GM12878 (cell line): ENCODE measurements at regions not wholly inside any gene's neighbourhood (a gene's known extent, or its start where the extent isn't known, plus 50 kb on each side); places are given as distances from the start of the nearest gene placed in this dataset.

Source experiments
- ATAC-seq: fragments of 200-7000 bp; cut with Tn5 transposase; 3 replicates; pipeline ENCODE4 v1.9.1; 2020; ENCODE audit warnings: mild to moderate bottlenecking, moderate library complexity
- BruUV-seq: library from RNA; stranded (reverse); fragments of 400-500 nt; replicated peaks from 2 replicates; lab custom pipeline; 2021; lab: Mats Ljungman, UMichigan
- CTCF ChIA-PET: fragments of 300-600 bp; sonication (Branson Sonifier 250); formaldehyde crosslinking; extraction: SDS; loops from one replicate; lab custom pipeline; 2021; ENCODE audit warnings: inconsistent platforms; lab: Yijun Ruan, JAX
- POLR2A ChIA-PET: fragments of 350-600 bp; formaldehyde crosslinking; extraction: SDS; loops from one replicate; lab custom pipeline; 2021; ENCODE audit warnings: inconsistent platforms; lab: Charles Lee
- RAD21 ChIA-PET: fragments of 300-600 bp; sonication (Branson Sonifier 250); formaldehyde crosslinking; loops from one replicate; lab custom pipeline; 2023; ENCODE audit warnings: antibody characterized with exemption; ENCODE audit not compliant: unreplicated experiment; lab: Charles Lee
- SMC1A ChIA-PET: fragments of 300-600 bp; sonication (Branson Sonifier 250); formaldehyde crosslinking; loops from one replicate; lab custom pipeline; 2023; ENCODE audit not compliant: unreplicated experiment, uncharacterized antibody; lab: Charles Lee
- DNase-seq: peaks from one replicate; pipeline ENCODE4 v3.0.0-alpha.2; 2011; ENCODE audit warnings: low read depth, low spot score
- FAIRE-seq: peaks from 3 replicates; lab custom pipeline; 2011; peaks lifted over from hg19 to GRCh38; lab: Jason Lieb, UNC
- H2AFZ ChIP-seq: 2 replicates; pipeline ENCODE4 v1.6.0; 2011; ENCODE audit warnings: low read depth, low read length, control low read depth; ENCODE audit not compliant: control insufficient read depth
- H3K27ac ChIP-seq: 2 replicates; pipeline ENCODE4 v1.5.1; 2011; ENCODE audit warnings: control low read depth; ENCODE audit not compliant: control insufficient read depth, insufficient read depth
- H3K27me3 ChIP-seq, 2 experiments: replicated peaks in 1 of 2; 2 replicates each; pipeline versions ENCODE4 v1.6.0 to v1.6.1; 2011; ENCODE audit warnings: low read length in 1 of 2; ENCODE audit not compliant: control insufficient read depth in 2 of 2, insufficient read depth in 2 of 2
- H3K36me3 ChIP-seq, 2 experiments: 2 replicates each; pipeline ENCODE4 v1.5.1; 2011; ENCODE audit warnings: low read length in 1 of 2; ENCODE audit not compliant: control insufficient read depth in 2 of 2, insufficient read depth in 2 of 2
- H3K4me1 ChIP-seq: 2 replicates; pipeline ENCODE4 v1.6.1; 2011; ENCODE audit warnings: mild to moderate bottlenecking, low read length, moderate library complexity, mixed read lengths; ENCODE audit not compliant: control insufficient read depth, insufficient read depth
- H3K4me2 ChIP-seq: 2 replicates; pipeline ENCODE4 v1.6.0; 2011; ENCODE audit warnings: control low read depth; ENCODE audit not compliant: control insufficient read depth, insufficient read depth
- H3K4me3 ChIP-seq: fragments of 200-600 bp; sonication (generic); 2 replicates; pipeline ENCODE4 v1.5.1; 2016
- H3K79me2 ChIP-seq: 2 replicates; pipeline ENCODE4 v1.6.0; 2011; ENCODE audit warnings: low read length; ENCODE audit not compliant: control insufficient read depth, insufficient read depth
- H3K9ac ChIP-seq: 2 replicates; pipeline ENCODE4 v1.8.0; 2011; ENCODE audit warnings: low read length, control low read depth, mixed read lengths; ENCODE audit not compliant: control insufficient read depth, insufficient read depth
- H3K9me3 ChIP-seq: replicated peaks from 3 replicates; pipeline ENCODE4 v1.5.1; 2011; ENCODE audit warnings: mild to moderate bottlenecking, low read length; ENCODE audit not compliant: control insufficient read depth, insufficient read depth
- H4K20me1 ChIP-seq: 2 replicates; pipeline ENCODE4 v1.6.0; 2011; ENCODE audit not compliant: control insufficient read depth, insufficient read depth
- BCL11A ChIP-seq: IDR thresholded peaks from 2 replicates; pipeline ENCODE4 v1.6.1; 2011; ENCODE audit warnings: low read depth, low read length
- BMI1 ChIP-seq: fragments of 450-650 bp; IDR thresholded peaks from 2 replicates; pipeline ENCODE4 v1.6.1; 2016; ENCODE audit warnings: mild to moderate bottlenecking, moderate library complexity, borderline replicate concordance
- CBX5 ChIP-seq: sonication (generic); IDR thresholded peaks from 2 replicates; pipeline ENCODE4 v1.6.1; 2016; ENCODE audit warnings: low read depth, moderate library complexity, mild to moderate bottlenecking, inconsistent platforms
- EED ChIP-seq: sonication (generic); IDR thresholded peaks from 2 replicates; pipeline ENCODE4 v1.6.1; 2016; ENCODE audit warnings: antibody characterized with exemption, low read depth
- FOXM1 ChIP-seq: IDR thresholded peaks from 2 replicates; pipeline ENCODE4 v1.6.1; 2012; ENCODE audit warnings: low read depth, mild to moderate bottlenecking, inconsistent platforms, low read length, moderate library complexity
- GABPA ChIP-seq: IDR thresholded peaks from 2 replicates; pipeline ENCODE4 v1.6.1; 2014; ENCODE audit warnings: antibody characterized with exemption, low read depth, mild to moderate bottlenecking, inconsistent platforms
- MAX ChIP-seq: IDR thresholded peaks from 2 replicates; pipeline ENCODE4 v1.6.1; 2012; ENCODE audit warnings: low read depth, low read length, improper control_type of control experiment
- NBN ChIP-seq: fragments of 450-650 bp; IDR thresholded peaks from 2 replicates; pipeline ENCODE4 v1.6.1; 2016
- PAX8 ChIP-seq: fragments of 450-650 bp; IDR thresholded peaks from 2 replicates; pipeline ENCODE4 v1.6.1; 2017; ENCODE audit warnings: mild to moderate bottlenecking, moderate library complexity
- PML ChIP-seq: IDR thresholded peaks from 2 replicates; pipeline ENCODE4 v1.6.1; 2012; ENCODE audit warnings: low read length, inconsistent platforms
- RAD21 ChIP-seq: IDR thresholded peaks from 2 replicates; pipeline ENCODE4 v1.6.1; 2011; ENCODE audit warnings: mild to moderate bottlenecking, low read depth, low read length, moderate library complexity; ENCODE audit not compliant: insufficient read depth
- RELA ChIP-seq: fragments of 450-650 bp; IDR thresholded peaks from 2 replicates; pipeline ENCODE4 v1.8.0; 2014; ENCODE audit warnings: borderline replicate concordance; ENCODE audit not compliant: partially characterized antibody
- SREBF2 ChIP-seq: IDR thresholded peaks from 2 replicates; pipeline ENCODE4 v1.6.1; 2012; ENCODE audit warnings: mild to moderate bottlenecking, low read length
- WGBS: methylation state at CpG from one replicate; pipeline ENCODE4 v1.1.6; 2016; ENCODE audit warnings: low lambda C conversion rate; ENCODE audit not compliant: insufficient replicate concordance, insufficient coverage; ENCODE audit errors: missing lambda C conversion rate; 5-methylcytosine and 5-hydroxymethylcytosine counted together
- in situ Hi-C: fragments of 300-500 bp; cut with MboI; formaldehyde crosslinking; loops from 9 replicates; pipeline ENCODE4 v1.14.3; 2018; ENCODE audit warnings: mixed read lengths
- intact Hi-C: fragments of 100-400 bp; cut with micrococcal nuclease; formaldehyde crosslinking; loops from one replicate; pipeline ENCODE4 v1.14.2; 2022; ENCODE audit not compliant: unreplicated experiment
- TF ChIP-seq, protein P1 (sequence below): fragments of 150-350 bp; IDR thresholded peaks from 2 replicates; pipeline ENCODE4 v1.6.1; 2016; ENCODE audit warnings: low read depth, low read length
- TF ChIP-seq, protein P2 (sequence below): fragments of 450-650 bp; IDR thresholded peaks from 2 replicates; pipeline ENCODE4 v1.6.1; 2017; ENCODE audit warnings: low read depth, mild to moderate bottlenecking, moderate library complexity
- TF ChIP-seq, protein P3 (sequence below): fragments of 450-650 bp; IDR thresholded peaks from 2 replicates; pipeline ENCODE4 v1.6.1; 2017; ENCODE audit warnings: antibody characterized with exemption, mild to moderate bottlenecking, moderate library complexity
- TF ChIP-seq, protein P4 (sequence below): fragments of 450-650 bp; IDR thresholded peaks from 2 replicates; pipeline ENCODE4 v1.6.1; 2017; ENCODE audit warnings: mild to moderate bottlenecking

GRCh38 chr1:2918441-2918840 is 102.8 kb upstream of the ACTRT2 start:
- RAD21 ChIA-PET, result no interaction called here
- in situ Hi-C loops, result no loop called here
- no peak for TF ChIP-seq EED
- TF ChIP-seq, protein P1, sequence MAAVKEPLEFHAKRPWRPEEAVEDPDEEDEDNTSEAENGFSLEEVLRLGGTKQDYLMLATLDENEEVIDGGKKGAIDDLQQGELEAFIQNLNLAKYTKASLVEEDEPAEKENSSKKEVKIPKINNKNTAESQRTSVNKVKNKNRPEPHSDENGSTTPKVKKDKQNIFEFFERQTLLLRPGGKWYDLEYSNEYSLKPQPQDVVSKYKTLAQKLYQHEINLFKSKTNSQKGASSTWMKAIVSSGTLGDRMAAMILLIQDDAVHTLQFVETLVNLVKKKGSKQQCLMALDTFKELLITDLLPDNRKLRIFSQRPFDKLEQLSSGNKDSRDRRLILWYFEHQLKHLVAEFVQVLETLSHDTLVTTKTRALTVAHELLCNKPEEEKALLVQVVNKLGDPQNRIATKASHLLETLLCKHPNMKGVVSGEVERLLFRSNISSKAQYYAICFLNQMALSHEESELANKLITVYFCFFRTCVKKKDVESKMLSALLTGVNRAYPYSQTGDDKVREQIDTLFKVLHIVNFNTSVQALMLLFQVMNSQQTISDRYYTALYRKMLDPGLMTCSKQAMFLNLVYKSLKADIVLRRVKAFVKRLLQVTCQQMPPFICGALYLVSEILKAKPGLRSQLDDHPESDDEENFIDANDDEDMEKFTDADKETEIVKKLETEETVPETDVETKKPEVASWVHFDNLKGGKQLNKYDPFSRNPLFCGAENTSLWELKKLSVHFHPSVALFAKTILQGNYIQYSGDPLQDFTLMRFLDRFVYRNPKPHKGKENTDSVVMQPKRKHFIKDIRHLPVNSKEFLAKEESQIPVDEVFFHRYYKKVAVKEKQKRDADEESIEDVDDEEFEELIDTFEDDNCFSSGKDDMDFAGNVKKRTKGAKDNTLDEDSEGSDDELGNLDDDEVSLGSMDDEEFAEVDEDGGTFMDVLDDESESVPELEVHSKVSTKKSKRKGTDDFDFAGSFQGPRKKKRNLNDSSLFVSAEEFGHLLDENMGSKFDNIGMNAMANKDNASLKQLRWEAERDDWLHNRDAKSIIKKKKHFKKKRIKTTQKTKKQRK, result no peak
- no peak for TF ChIP-seq SREBF2
- no peak for TF ChIP-seq BCL11A
- TF ChIP-seq BMI1, result no peak
- TF ChIP-seq, protein P2, sequence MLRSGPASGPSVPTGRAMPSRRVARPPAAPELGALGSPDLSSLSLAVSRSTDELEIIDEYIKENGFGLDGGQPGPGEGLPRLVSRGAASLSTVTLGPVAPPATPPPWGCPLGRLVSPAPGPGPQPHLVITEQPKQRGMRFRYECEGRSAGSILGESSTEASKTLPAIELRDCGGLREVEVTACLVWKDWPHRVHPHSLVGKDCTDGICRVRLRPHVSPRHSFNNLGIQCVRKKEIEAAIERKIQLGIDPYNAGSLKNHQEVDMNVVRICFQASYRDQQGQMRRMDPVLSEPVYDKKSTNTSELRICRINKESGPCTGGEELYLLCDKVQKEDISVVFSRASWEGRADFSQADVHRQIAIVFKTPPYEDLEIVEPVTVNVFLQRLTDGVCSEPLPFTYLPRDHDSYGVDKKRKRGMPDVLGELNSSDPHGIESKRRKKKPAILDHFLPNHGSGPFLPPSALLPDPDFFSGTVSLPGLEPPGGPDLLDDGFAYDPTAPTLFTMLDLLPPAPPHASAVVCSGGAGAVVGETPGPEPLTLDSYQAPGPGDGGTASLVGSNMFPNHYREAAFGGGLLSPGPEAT, result no peak
- TF ChIP-seq PAX8, result no peak
- TF ChIP-seq, protein P3, sequence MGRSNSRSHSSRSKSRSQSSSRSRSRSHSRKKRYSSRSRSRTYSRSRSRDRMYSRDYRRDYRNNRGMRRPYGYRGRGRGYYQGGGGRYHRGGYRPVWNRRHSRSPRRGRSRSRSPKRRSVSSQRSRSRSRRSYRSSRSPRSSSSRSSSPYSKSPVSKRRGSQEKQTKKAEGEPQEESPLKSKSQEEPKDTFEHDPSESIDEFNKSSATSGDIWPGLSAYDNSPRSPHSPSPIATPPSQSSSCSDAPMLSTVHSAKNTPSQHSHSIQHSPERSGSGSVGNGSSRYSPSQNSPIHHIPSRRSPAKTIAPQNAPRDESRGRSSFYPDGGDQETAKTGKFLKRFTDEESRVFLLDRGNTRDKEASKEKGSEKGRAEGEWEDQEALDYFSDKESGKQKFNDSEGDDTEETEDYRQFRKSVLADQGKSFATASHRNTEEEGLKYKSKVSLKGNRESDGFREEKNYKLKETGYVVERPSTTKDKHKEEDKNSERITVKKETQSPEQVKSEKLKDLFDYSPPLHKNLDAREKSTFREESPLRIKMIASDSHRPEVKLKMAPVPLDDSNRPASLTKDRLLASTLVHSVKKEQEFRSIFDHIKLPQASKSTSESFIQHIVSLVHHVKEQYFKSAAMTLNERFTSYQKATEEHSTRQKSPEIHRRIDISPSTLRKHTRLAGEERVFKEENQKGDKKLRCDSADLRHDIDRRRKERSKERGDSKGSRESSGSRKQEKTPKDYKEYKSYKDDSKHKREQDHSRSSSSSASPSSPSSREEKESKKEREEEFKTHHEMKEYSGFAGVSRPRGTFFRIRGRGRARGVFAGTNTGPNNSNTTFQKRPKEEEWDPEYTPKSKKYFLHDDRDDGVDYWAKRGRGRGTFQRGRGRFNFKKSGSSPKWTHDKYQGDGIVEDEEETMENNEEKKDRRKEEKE, result no peak
- no peak for TF ChIP-seq RAD21
- TF ChIP-seq, protein P4, sequence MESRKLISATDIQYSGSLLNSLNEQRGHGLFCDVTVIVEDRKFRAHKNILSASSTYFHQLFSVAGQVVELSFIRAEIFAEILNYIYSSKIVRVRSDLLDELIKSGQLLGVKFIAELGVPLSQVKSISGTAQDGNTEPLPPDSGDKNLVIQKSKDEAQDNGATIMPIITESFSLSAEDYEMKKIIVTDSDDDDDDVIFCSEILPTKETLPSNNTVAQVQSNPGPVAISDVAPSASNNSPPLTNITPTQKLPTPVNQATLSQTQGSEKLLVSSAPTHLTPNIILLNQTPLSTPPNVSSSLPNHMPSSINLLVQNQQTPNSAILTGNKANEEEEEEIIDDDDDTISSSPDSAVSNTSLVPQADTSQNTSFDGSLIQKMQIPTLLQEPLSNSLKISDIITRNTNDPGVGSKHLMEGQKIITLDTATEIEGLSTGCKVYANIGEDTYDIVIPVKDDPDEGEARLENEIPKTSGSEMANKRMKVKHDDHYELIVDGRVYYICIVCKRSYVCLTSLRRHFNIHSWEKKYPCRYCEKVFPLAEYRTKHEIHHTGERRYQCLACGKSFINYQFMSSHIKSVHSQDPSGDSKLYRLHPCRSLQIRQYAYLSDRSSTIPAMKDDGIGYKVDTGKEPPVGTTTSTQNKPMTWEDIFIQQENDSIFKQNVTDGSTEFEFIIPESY, result no peak
- no peak for TF ChIP-seq RELA
- no peak for TF ChIP-seq MAX
- no peak for TF ChIP-seq GABPA
- TF ChIP-seq CBX5, result no peak
- no peak for TF ChIP-seq PML
- TF ChIP-seq NBN, result no peak
- no peak for TF ChIP-seq FOXM1

More at GRCh38 chr1:2918441-2918840, 102.8 kb upstream of the ACTRT2 start:
- no peak overlapping the region for H3K4me3 ChIP-seq
- no peak overlapping the region for H2AFZ ChIP-seq
- FAIRE-seq, result no peak
- 55% methylated on average over 16 of the region's 16 CpGs for WGBS
- intact Hi-C loops, result no loop called here
- DNase-seq, result no peak
- no peaks in the 10 kb centered on the region for H3K79me2 ChIP-seq
- H3K9ac ChIP-seq, result no peak overlapping the region
- POLR2A ChIA-PET, result no interaction called here
- BruUV-seq, result no TSS peak
- CTCF ChIA-PET, result interaction anchor here (0.6 kb wide), 1 partner anchor 238 kb away, joined by 3 read pairs; no protein-coding TSS in a partner anchor
- no peaks in the 10 kb centered on the region for H3K4me1 ChIP-seq
- ATAC-seq, result no peak
- no peak overlapping the region for H3K4me2 ChIP-seq
- H3K9me3 ChIP-seq, result no peaks in the 10 kb centered on the region; the same call in 2 of the 3 replicates
- no peaks in the 10 kb centered on the region for H3K27me3 ChIP-seq
- H4K20me1 ChIP-seq, result no peaks in the 10 kb centered on the region
- SMC1A ChIA-PET, result no interaction called here
- H3K36me3 ChIP-seq, result no peaks in the 10 kb centered on the region
- no peak overlapping the region for H3K27ac ChIP-seq
